Pulmonary artery endothelial cell (primary cell): ENCODE measurements at regions not wholly inside any gene's neighbourhood (a gene's known extent, or its start where the extent isn't known, plus 50 kb on each side); places are given as distances from the start of the nearest gene placed in this dataset.

Source experiments
- DNase-seq: peaks from one replicate; pipeline ENCODE4 v3.0.0-alpha.2; 2011; ENCODE audit warnings: low read depth, low spot score

GRCh38 chr9:134487066-134487710 is 154.4 kb upstream of the COL5A1 start:
- DNase-seq = no peak

GRCh38 chr9:134488331-134489280 is 153.0 kb upstream of the COL5A1 start:
- DNase-seq = no peak

GRCh38 chr9:134489621-134490408 is 151.8 kb upstream of the COL5A1 start:
- DNase-seq = no peak

GRCh38 chr9:134490446-134490845 is 151.2 kb upstream of the COL5A1 start:
- no peak for DNase-seq

- no peak for DNase-seq
Measured at GRCh38 chr9:134491196-134491835, 150.3 kb upstream of the COL5A1 start.

GRCh38 chr9:134491856-134492255 is 149.7 kb upstream of the COL5A1 start:
- no peak for DNase-seq

- DNase-seq = no peak
Measured at GRCh38 chr9:134492281-134492691, 149.3 kb upstream of the COL5A1 start.

- DNase-seq = no peak
Measured at GRCh38 chr9:134492721-134493460, 148.7 kb upstream of the COL5A1 start.

GRCh38 chr9:134493461-134494272 is 147.9 kb upstream of the COL5A1 start:
- no peak for DNase-seq

- no peak for DNase-seq
Measured at GRCh38 chr9:134494273-134494815, 147.3 kb upstream of the COL5A1 start.

- no peak for DNase-seq
Measured at GRCh38 chr9:134494905-134495304, 146.7 kb upstream of the COL5A1 start.

- DNase-seq = no peak
Measured at GRCh38 chr9:134495881-134496412, 145.7 kb upstream of the COL5A1 start.

- no peak for DNase-seq
Measured at GRCh38 chr9:134496413-134497282, 145.0 kb upstream of the COL5A1 start.

GRCh38 chr9:134497283-134497860 is 144.2 kb upstream of the COL5A1 start:
- DNase-seq = no peak

- no peak for DNase-seq
Measured at GRCh38 chr9:134498814-134499166, 142.8 kb upstream of the COL5A1 start.

- no peak for DNase-seq
Measured at GRCh38 chr9:134500931-134501760, 140.5 kb upstream of the COL5A1 start.

GRCh38 chr9:134501761-134502265 is 139.8 kb upstream of the COL5A1 start:
- no peak for DNase-seq
